ENCODE measurements at regions not wholly inside any gene's neighbourhood (a gene's known extent, or its start where the extent isn't known, plus 50 kb on each side); places are given as distances from the start of the nearest gene placed in this dataset.

GRCh38 chr6:150806790-150807189 is 58.7 kb upstream of the MTHFD1L start:
- H3K4me3 ChIP-seq (ENCODE audit: control insufficient read depth, low read depth, low read length) = no peak overlapping the region
- no peak for DNase-seq (ENCODE audit: low read depth)
- TF ChIP-seq CTCF (conservative IDR thresholded peaks at IDR 0.05; ENCODE audit: control insufficient read depth, insufficient read depth, low read depth, low read length) = no peak

GRCh38 chr6:150813319-150813992 is 52.0 kb upstream of the MTHFD1L start:
- peak; percentile 75 for DNase-seq (ENCODE audit: low read depth)
- no peak overlapping the region for H3K4me3 ChIP-seq (ENCODE audit: control insufficient read depth, low read depth, low read length)
- no peak for TF ChIP-seq CTCF (conservative IDR thresholded peaks at IDR 0.05; ENCODE audit: control insufficient read depth, insufficient read depth, low read depth, low read length)

GRCh38 chr6:150813993-150814359 is 51.5 kb upstream of the MTHFD1L start:
- DNase-seq (ENCODE audit: low read depth) = peak; percentile 32
- TF ChIP-seq CTCF (conservative IDR thresholded peaks at IDR 0.05; ENCODE audit: control insufficient read depth, insufficient read depth, low read depth, low read length) = no peak
- H3K4me3 ChIP-seq (ENCODE audit: control insufficient read depth, low read depth, low read length) = no peak overlapping the region

All from fibroblast of mammary gland (primary cell).